ENCODE measurements at regions not wholly inside any gene's neighbourhood (a gene's known extent, or its start where the extent isn't known, plus 50 kb on each side); places are given as distances from the start of the nearest gene placed in this dataset.

DNA sequence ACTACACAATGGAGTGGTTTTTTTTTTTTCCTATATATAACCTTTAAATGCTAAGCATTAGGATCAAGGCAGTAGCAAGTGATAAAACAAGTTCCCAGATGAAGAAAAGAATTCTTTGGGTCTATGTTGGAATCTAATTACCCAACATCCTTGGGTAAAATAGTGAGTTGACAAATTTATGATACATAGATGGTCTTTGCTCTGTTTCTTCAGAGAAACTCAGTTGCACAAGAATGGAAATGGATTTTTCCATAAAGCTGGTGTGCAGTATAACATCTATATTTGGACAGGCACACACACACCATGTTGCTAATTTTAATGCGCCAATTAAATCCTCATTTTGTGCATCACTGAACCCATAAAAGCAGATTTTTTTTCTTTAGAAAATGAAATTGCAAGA lies 137.0 kb upstream of the MED14 start:
- H4K91ac ChIP-seq (ENCODE audit: insufficient read length, low read depth, low read length) = no peak overlapping the region
- no CpG with 5 or more reads among the region's 1 CpG for WGBS (ENCODE audit: extremely low coverage, insufficient read length, low lambda C conversion rate)
- H3K14ac ChIP-seq (ENCODE audit: insufficient read depth, low read length) = no peak overlapping the region
- no peaks in the 10 kb centered on the region for H3K9me3 ChIP-seq (ENCODE audit: control insufficient read depth, low read depth, low read length)
- TF ChIP-seq, protein P1, sequence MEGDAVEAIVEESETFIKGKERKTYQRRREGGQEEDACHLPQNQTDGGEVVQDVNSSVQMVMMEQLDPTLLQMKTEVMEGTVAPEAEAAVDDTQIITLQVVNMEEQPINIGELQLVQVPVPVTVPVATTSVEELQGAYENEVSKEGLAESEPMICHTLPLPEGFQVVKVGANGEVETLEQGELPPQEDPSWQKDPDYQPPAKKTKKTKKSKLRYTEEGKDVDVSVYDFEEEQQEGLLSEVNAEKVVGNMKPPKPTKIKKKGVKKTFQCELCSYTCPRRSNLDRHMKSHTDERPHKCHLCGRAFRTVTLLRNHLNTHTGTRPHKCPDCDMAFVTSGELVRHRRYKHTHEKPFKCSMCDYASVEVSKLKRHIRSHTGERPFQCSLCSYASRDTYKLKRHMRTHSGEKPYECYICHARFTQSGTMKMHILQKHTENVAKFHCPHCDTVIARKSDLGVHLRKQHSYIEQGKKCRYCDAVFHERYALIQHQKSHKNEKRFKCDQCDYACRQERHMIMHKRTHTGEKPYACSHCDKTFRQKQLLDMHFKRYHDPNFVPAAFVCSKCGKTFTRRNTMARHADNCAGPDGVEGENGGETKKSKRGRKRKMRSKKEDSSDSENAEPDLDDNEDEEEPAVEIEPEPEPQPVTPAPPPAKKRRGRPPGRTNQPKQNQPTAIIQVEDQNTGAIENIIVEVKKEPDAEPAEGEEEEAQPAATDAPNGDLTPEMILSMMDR (conservative IDR thresholded peaks at IDR 0.05) = no peak
- DNase-seq = no peak
- Mint-ChIP-seq H3K4me3 (no peak overlapping the region), H3K36me3 (ENCODE audit: insufficient read depth in 1 of 3, low read depth in 3 of 3) (peaks cover 8 to 20% (median 11%) of the 10 kb centered on the region in 3 experiments), H3K27me3 (ENCODE audit: low read depth) (no peaks in the 10 kb centered on the region), H3K27ac (no peak overlapping the region), H3K9me3 (peaks cover 64 to 65% of the 10 kb centered on the region in 2 experiments), H3K4me1 (peaks cover 2 to 5% of the 10 kb centered on the region in 2 experiments; a peak in 3 of 4 replicates)
- H3K18ac ChIP-seq (ENCODE audit: insufficient read length, low read depth, low read length) = no peak overlapping the region
- H3K27me3 ChIP-seq (ENCODE audit: insufficient read depth, low read length) = no peaks in the 10 kb centered on the region
- no peak overlapping the region for H2AK5ac ChIP-seq (ENCODE audit: insufficient read length, low read length)
- no peak overlapping the region for H3K4ac ChIP-seq (ENCODE audit: low read depth, low read length)
- no peak overlapping the region for H2BK15ac ChIP-seq (ENCODE audit: low read depth, low read length)
- H3K56ac ChIP-seq (ENCODE audit: insufficient read length, low read depth, low read length) = no peak overlapping the region
- H3K23me2 ChIP-seq (ENCODE audit: insufficient read length, low read depth, low read length, poor library complexity, severe bottlenecking) = no peaks in the 10 kb centered on the region
- H4K20me1 ChIP-seq (ENCODE audit: control insufficient read depth, insufficient read depth, insufficient read length) = no peaks in the 10 kb centered on the region
- no peak overlapping the region for H3K9ac ChIP-seq (ENCODE audit: extremely low read depth, insufficient read length, low read length)
- no peak overlapping the region for H3K4me2 ChIP-seq (ENCODE audit: insufficient read depth, insufficient read length, low read length)
- H4K5ac ChIP-seq (ENCODE audit: insufficient read length, low read depth, low read length) = no peak overlapping the region
- H3K4me1 ChIP-seq (ENCODE audit: insufficient read depth, low read length) = peaks cover 2% of the 10 kb centered on the region; the same call in 1 of the 2 replicates
- no peaks in the 10 kb centered on the region for H3K79me2 ChIP-seq (ENCODE audit: insufficient read depth, low read length)
- no peak overlapping the region for H2BK120ac ChIP-seq (ENCODE audit: low read depth, low read length, poor library complexity, severe bottlenecking)
- H2BK20ac ChIP-seq (ENCODE audit: low read depth, low read length, poor library complexity, severe bottlenecking) = no peak overlapping the region
- H3K27ac ChIP-seq (ENCODE audit: insufficient read length, low read depth, low read length) = no peak overlapping the region
- H3K79me1 ChIP-seq (ENCODE audit: insufficient read depth, low read depth, low read length, poor library complexity, severe bottlenecking) = no peaks in the 10 kb centered on the region
- H3K23ac ChIP-seq (ENCODE audit: insufficient read length, low read depth, low read length) = no peak overlapping the region
- H4K8ac ChIP-seq (replicated peaks; ENCODE audit: insufficient read length, low read depth, low read length) = no peak overlapping the region
- no peak overlapping the region for H2BK5ac ChIP-seq (ENCODE audit: insufficient read length, low read length)
- H3T11ph ChIP-seq (ENCODE audit: low read length) = no peak overlapping the region
- no peak overlapping the region for H2BK12ac ChIP-seq (ENCODE audit: insufficient read length, low read depth, low read length)
- H2AFZ ChIP-seq (ENCODE audit: low read length) = no peak overlapping the region
